ENCODE measurements at regions not wholly inside any gene's neighbourhood (a gene's known extent, or its start where the extent isn't known, plus 50 kb on each side); places are given as distances from the start of the nearest gene placed in this dataset.

DNA sequence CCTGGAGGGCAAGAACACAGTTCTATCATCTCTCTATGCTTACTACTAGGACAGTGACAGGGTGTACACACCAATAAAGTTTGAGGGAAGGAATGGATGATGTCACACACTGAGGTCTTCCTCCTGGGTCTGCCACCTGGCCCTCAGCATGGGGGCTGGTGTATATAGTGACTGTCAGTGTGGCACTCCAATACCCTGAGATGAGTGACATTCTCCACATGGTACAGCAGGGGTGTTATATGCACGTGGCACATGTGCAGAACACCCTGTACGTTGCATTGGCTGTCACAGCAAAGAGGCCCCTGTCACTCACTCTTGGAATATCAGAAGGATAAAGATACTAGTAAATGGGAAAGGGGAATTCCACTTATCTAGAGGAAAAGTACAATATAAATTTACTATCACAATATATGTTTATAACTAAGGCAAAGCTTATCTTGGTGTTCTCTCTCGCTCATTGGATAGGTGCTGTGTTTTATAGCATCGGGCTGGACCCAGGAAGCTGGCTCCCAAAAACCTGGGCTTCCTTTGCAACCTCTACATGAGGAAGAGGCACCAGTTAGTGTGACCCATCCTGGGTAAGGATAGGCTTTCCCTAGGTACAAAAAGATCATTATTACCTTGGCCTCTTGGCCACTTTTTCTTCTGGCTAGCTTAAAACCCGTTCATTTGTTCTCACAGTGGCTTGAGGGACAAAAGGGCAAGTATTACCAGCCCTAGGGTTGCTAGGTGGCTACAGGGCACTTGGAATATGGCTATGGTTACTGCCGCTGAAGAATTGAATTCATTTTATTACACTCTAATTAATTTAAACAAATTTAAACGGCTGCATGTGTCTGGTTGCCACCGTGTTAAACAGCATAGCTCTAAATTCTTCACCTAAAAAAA lies 54.8 kb upstream of the HES1 start:
- no peak for TF ChIP-seq POLR2AphosphoS5 (IDR thresholded peaks at IDR 0.05; ENCODE audit: low read depth)
- TF ChIP-seq, protein P1, sequence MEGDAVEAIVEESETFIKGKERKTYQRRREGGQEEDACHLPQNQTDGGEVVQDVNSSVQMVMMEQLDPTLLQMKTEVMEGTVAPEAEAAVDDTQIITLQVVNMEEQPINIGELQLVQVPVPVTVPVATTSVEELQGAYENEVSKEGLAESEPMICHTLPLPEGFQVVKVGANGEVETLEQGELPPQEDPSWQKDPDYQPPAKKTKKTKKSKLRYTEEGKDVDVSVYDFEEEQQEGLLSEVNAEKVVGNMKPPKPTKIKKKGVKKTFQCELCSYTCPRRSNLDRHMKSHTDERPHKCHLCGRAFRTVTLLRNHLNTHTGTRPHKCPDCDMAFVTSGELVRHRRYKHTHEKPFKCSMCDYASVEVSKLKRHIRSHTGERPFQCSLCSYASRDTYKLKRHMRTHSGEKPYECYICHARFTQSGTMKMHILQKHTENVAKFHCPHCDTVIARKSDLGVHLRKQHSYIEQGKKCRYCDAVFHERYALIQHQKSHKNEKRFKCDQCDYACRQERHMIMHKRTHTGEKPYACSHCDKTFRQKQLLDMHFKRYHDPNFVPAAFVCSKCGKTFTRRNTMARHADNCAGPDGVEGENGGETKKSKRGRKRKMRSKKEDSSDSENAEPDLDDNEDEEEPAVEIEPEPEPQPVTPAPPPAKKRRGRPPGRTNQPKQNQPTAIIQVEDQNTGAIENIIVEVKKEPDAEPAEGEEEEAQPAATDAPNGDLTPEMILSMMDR (conservative IDR thresholded peaks at IDR 0.05; ENCODE audit: low read depth in 2 of 2), result no peak
- no peak for TF ChIP-seq ZNF114 (CRISPR knock-in tag; IDR thresholded peaks at IDR 0.05)
- TF ChIP-seq, protein P2, sequence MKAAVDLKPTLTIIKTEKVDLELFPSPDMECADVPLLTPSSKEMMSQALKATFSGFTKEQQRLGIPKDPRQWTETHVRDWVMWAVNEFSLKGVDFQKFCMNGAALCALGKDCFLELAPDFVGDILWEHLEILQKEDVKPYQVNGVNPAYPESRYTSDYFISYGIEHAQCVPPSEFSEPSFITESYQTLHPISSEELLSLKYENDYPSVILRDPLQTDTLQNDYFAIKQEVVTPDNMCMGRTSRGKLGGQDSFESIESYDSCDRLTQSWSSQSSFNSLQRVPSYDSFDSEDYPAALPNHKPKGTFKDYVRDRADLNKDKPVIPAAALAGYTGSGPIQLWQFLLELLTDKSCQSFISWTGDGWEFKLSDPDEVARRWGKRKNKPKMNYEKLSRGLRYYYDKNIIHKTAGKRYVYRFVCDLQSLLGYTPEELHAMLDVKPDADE (IDR thresholded peaks at IDR 0.05), result no peak
